GM18909 (cell line): ENCODE measurements at regions not wholly inside any gene's neighbourhood (a gene's known extent, or its start where the extent isn't known, plus 50 kb on each side); places are given as distances from the start of the nearest gene placed in this dataset.
A peak's percentile ranks its signal among the peaks of the same experiment; 100 is the strongest.
"Not testable (repeated sequence)": the region's sequence is repeated elsewhere in the genome, so short reads cannot be mapped to it uniquely, and the experiment has no call there.

ENCODE experiments used
- ATAC-seq: cut with Tn5 transposase; IDR thresholded peaks from one replicate; pipeline ENCODE4 v1.9.1; 2021; ENCODE audit warnings: mild to moderate bottlenecking; ENCODE audit not compliant: unreplicated experiment, poor library complexity

GRCh38 chr2:87554678-87555077 is 193.2 kb upstream of the PLGLB2 start:
- not testable (repeated sequence) for ATAC-seq

- not testable (repeated sequence) for ATAC-seq
These were observed 192.8 kb upstream of the PLGLB2 start for GRCh38 chr2:87555082-87555481.

GRCh38 chr2:87559001-87559400 is 188.9 kb upstream of the PLGLB2 start:
- ATAC-seq: not testable (repeated sequence)

GRCh38 chr2:87559735-87560134 is 188.2 kb upstream of the PLGLB2 start:
- not testable (repeated sequence) for ATAC-seq

- not testable (repeated sequence) for ATAC-seq
These were observed 182.8 kb upstream of the PLGLB2 start for GRCh38 chr2:87565116-87565515.

- not testable (repeated sequence) for ATAC-seq
These were observed 181.4 kb upstream of the PLGLB2 start for GRCh38 chr2:87566531-87566930.

GRCh38 chr2:87567093-87567492 is 180.8 kb upstream of the PLGLB2 start:
- ATAC-seq: not testable (repeated sequence)

- not testable (repeated sequence) for ATAC-seq
These were observed 180.0 kb upstream of the PLGLB2 start for GRCh38 chr2:87567912-87568311.

- ATAC-seq: not testable (repeated sequence)
These were observed 179.2 kb upstream of the PLGLB2 start for GRCh38 chr2:87568554-87569278.

GRCh38 chr2:87569689-87570397 is 178.0 kb upstream of the PLGLB2 start:
- ATAC-seq: not testable (repeated sequence)

GRCh38 chr2:87571889-87572465 is 175.9 kb upstream of the PLGLB2 start:
- ATAC-seq: not testable (repeated sequence)

- not testable (repeated sequence) for ATAC-seq
These were observed 175.0 kb upstream of the PLGLB2 start for GRCh38 chr2:87572906-87573305.

- ATAC-seq: not testable (repeated sequence)
These were observed 174.3 kb upstream of the PLGLB2 start for GRCh38 chr2:87573386-87574192.

GRCh38 chr2:87574193-87575119 is 173.4 kb upstream of the PLGLB2 start:
- not testable (repeated sequence) for ATAC-seq

- not testable (repeated sequence) for ATAC-seq
These were observed 172.7 kb upstream of the PLGLB2 start for GRCh38 chr2:87575138-87575537.

GRCh38 chr2:87577358-87577757 is 170.5 kb upstream of the PLGLB2 start:
- not testable (repeated sequence) for ATAC-seq

GRCh38 chr2:87582152-87582551 is 165.7 kb upstream of the PLGLB2 start:
- peak; percentile 52 for ATAC-seq

GRCh38 chr2:87582579-87582978 is 165.3 kb upstream of the PLGLB2 start:
- ATAC-seq: not testable (repeated sequence)

- ATAC-seq: not testable (repeated sequence)
These were observed 164.5 kb upstream of the PLGLB2 start for GRCh38 chr2:87583370-87583769.
